Heart left ventricle (tissue), 16 donors: ENCODE measurements at regions not wholly inside any gene's neighbourhood (a gene's known extent, or its start where the extent isn't known, plus 50 kb on each side); places are given as distances from the start of the nearest gene placed in this dataset.

Source experiments
- ATAC-seq, 4 donors: fragments of 200-7000 bp; cut with Tn5 transposase; one replicate each; pipeline ENCODE4 v1.9.1; 2020 to 2022; ENCODE audit warnings: moderate library complexity in 4 of 4, mild to moderate bottlenecking in 3 of 4, moderate number of reproducible peaks in 1 of 4
- DNase-seq, 5 donors: peaks; one replicate each; pipeline ENCODE4 v3.0.0-alpha.2; 2020
- H3K27ac ChIP-seq, 12 donors: fragments of 200-600 bp; sonication (generic) in 4 of 12; one replicate each; pipeline versions ENCODE4 v1.5.0 to v1.8.0; 2016 to 2022; ENCODE audit warnings: mild to moderate bottlenecking in 2 of 12
- H3K27me3 ChIP-seq, 9 donors: fragments of 200-600 bp; sonication (generic) in 2 of 9; one replicate each; pipeline versions ENCODE4 v1.5.1 to v1.8.0; 2016 to 2022; ENCODE audit warnings: mild to moderate bottlenecking in 3 of 9
- H3K36me3 ChIP-seq, 9 donors: fragments of 200-600 bp; sonication (generic) in 2 of 9; one replicate each; pipeline versions ENCODE4 v1.5.0 to v1.8.0; 2018 to 2022; ENCODE audit warnings: mild to moderate bottlenecking in 2 of 9
- H3K4me1 ChIP-seq, 12 donors: fragments of 200-600 bp; sonication (generic) in 4 of 12; one replicate each; pipeline versions ENCODE4 v1.5.0 to v1.8.0; 2016 to 2022; ENCODE audit warnings: mild to moderate bottlenecking in 3 of 12
- H3K4me3 ChIP-seq, 12 donors: fragments of 200-600 bp; sonication (generic) in 4 of 12; one replicate each; pipeline versions ENCODE4 v1.5.0 to v1.8.0; 2017 to 2022; ENCODE audit warnings: mild to moderate bottlenecking in 9 of 12, moderate library complexity in 4 of 12
- H3K9me3 ChIP-seq, 12 donors: fragments of 200-600 bp; sonication (generic) in 4 of 12; one replicate each; pipeline versions ENCODE4 v1.5.0 to v1.8.0; 2016 to 2022; ENCODE audit warnings: mild to moderate bottlenecking in 1 of 12
- POLR2A ChIP-seq, 2 donors: fragments of 450-650 bp; IDR thresholded peaks; one replicate each; pipeline ENCODE4 v1.6.1; 2017; ENCODE audit warnings: antibody characterized with exemption in 2 of 2, mild to moderate bottlenecking in 2 of 2, moderate library complexity in 2 of 2
- WGBS, 4 donors: extraction: QIAGEN DNeasy Blood & Tissue Kit in 2 of 4; methylation state at CpG; one replicate each; pipeline versions ENCODE4 v1.1.5 to v1.1.7; 2013 to 2018; 5-methylcytosine and 5-hydroxymethylcytosine counted together
- intact Hi-C, 10 donors: fragments of 100-400 bp; cut with DNase I; formaldehyde crosslinking; loops; one replicate each; pipeline versions ENCODE4 v1.11.1 to v1.14.2; 2022
- TF ChIP-seq, protein P1 (sequence below), 12 donors: fragments of 200-600 bp; sonication (generic) in 4 of 12; IDR thresholded peaks; one replicate each; pipeline versions ENCODE4 v1.5.0 to v1.8.0; 2018 to 2022; ENCODE audit warnings: antibody characterized with exemption in 12 of 12, mild to moderate bottlenecking in 5 of 12
- donor health status: ischemic (EF 13 %, LVEDD 7.1; RV severe dilation, severe dysfunction).
- donor health status: healthy with polysubstance abuse.
- donor health status: DM: no; HTN: yes; CAD: no.
- donor health status: DM: no; HTN: no; CAD: no.
- donor health status: ischemic (EF 25% LVEDD 6.9; RV normal size, moderate dysfunction).
- donor health status: ischemic (EF 25% LVEDD 5.7; RV mildly dilated, moderate dysfunction).
- donor health status: healthy.
- donor health status: DM: yes; HTN: yes; CAD: no.
- donor health status: ischemic (EF 35%, LVEDD 5.7; RV mildly dilated, moderate dysfunction).
- donor health status: nonischemic (EF 11% LVEDD 7.7; RV severe dilation, severe dysfunction).
- donor health status: DM: yes; HTN: yes; CAD: no.
- donor health status: PGD.
- donor health status: ischemic (EF 29% LVEDD 5.4; RV normal size, mild dysfunction).
- donor health status: nonischemic (EF 23%, LVEDD 6.1; RV moderate dilation, normal function).

DNA sequence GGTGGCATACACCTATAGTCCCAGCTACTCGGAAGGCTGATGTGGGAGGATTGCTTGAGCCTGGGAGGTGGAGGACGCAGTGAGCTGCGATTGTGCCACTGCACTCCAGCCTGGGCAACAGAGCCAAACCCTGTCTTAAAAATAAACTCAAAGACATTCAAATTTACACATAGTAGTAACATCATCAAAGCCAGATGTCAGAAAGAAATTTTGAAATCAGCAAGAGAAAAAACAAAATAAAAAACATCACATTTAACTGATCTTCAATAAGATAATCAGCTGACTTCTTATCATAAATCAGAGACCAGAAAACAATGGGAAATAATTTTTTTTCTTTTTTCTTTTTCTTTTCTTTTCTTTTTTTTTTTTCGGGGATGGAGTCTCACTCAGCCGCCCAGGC lies 78.9 kb upstream of the ZCCHC13 start:
- no peak overlapping the region for H3K27ac ChIP-seq
- no peak overlapping the region for H3K4me3 ChIP-seq
- DNase-seq (no peak), ATAC-seq (no peak)
- peaks cover 0 to 29% (median 0%) of the 10 kb centered on the region in 9 donors for H3K36me3 ChIP-seq
- H3K9me3 ChIP-seq = peaks cover 0 to 14% (median 0%) of the 10 kb centered on the region in 12 donors
- TF ChIP-seq POLR2A (IDR thresholded peaks at IDR 0.05) = no peak
- TF ChIP-seq, protein P1, sequence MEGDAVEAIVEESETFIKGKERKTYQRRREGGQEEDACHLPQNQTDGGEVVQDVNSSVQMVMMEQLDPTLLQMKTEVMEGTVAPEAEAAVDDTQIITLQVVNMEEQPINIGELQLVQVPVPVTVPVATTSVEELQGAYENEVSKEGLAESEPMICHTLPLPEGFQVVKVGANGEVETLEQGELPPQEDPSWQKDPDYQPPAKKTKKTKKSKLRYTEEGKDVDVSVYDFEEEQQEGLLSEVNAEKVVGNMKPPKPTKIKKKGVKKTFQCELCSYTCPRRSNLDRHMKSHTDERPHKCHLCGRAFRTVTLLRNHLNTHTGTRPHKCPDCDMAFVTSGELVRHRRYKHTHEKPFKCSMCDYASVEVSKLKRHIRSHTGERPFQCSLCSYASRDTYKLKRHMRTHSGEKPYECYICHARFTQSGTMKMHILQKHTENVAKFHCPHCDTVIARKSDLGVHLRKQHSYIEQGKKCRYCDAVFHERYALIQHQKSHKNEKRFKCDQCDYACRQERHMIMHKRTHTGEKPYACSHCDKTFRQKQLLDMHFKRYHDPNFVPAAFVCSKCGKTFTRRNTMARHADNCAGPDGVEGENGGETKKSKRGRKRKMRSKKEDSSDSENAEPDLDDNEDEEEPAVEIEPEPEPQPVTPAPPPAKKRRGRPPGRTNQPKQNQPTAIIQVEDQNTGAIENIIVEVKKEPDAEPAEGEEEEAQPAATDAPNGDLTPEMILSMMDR (IDR thresholded peaks at IDR 0.05) = no peak
- WGBS, 4 donors = 88 to 97% (median 92%) methylated on average over 5 of the region's 5 CpGs
- H3K4me1 ChIP-seq = no peaks in the 10 kb centered on the region
- H3K27me3 ChIP-seq = no peaks in the 10 kb centered on the region
- intact Hi-C loops = no loop called here

DNA sequence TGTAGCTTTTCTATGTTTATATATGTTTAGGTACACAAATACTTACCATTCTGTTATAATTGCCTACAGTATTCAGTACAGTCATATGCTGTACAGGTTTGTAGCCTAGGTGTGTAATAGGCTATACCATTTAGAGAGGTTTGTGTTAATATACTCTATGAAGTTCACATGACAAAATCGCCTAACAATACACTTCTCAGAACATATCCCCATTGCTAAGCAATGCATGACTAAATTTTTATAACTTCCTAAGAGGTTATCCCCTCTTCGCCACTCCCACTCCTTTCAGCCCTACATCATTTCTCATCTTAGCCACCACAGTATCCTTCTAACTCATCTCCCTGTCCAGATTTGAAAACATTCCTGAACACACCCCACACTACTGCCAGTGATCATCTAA lies 83.7 kb upstream of the ZCCHC13 start:
- ATAC-seq (no peak), DNase-seq (no peak)
- H3K27me3 ChIP-seq = no peaks in the 10 kb centered on the region
- H3K27ac ChIP-seq = no peak overlapping the region
- no peaks in the 10 kb centered on the region for H3K4me1 ChIP-seq
- 77 to 100% (median 87%) methylated on average over 2 of the region's 2 CpGs for whole genome bisulfite sequencing, 4 donors
- no peak overlapping the region for H3K4me3 ChIP-seq
- peaks cover 0 to 8% (median 0%) of the 10 kb centered on the region in 12 donors for H3K9me3 ChIP-seq
- peaks cover 0 to 38% (median 21%) of the 10 kb centered on the region in 9 donors for H3K36me3 ChIP-seq
- TF ChIP-seq, protein P1 (IDR thresholded peaks at IDR 0.05) = no peak
- intact Hi-C loops = no loop called here

DNA sequence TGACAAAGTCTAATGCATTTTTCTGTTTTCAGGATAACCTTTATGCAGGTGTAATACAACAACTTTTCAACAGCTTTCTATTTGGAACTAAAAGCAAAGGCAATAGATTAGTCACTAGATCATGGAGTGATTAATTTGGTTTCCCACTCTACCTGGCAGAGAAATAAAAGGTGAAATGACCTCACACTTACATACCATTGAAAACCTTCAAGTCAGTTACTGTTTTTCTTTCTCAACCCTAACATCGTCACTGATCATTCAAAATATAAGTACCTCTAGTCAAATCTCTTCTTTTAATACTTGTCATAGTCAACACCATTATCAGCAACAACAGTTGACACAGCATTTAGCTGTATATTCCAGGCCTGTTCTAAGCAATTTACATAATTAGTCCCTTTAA lies 85.1 kb upstream of the ZCCHC13 start:
- H3K36me3 ChIP-seq = peaks cover 0 to 42% (median 26%) of the 10 kb centered on the region in 9 donors
- WGBS, 4 donors = 70 to 85% (median 75%) methylated on average over 1 of the region's 1 CpG
- H3K27ac ChIP-seq = no peak overlapping the region
- DNase-seq = no peak
- no peak overlapping the region for H3K4me3 ChIP-seq
- H3K9me3 ChIP-seq = no peaks in the 10 kb centered on the region
- TF ChIP-seq POLR2A (IDR thresholded peaks at IDR 0.05) = no peak
- TF ChIP-seq, protein P1 (IDR thresholded peaks at IDR 0.05) = no peak
- no peak for ATAC-seq
- H3K27me3 ChIP-seq = no peaks in the 10 kb centered on the region
- intact Hi-C loops = no loop called here
- H3K4me1 ChIP-seq = no peaks in the 10 kb centered on the region

DNA sequence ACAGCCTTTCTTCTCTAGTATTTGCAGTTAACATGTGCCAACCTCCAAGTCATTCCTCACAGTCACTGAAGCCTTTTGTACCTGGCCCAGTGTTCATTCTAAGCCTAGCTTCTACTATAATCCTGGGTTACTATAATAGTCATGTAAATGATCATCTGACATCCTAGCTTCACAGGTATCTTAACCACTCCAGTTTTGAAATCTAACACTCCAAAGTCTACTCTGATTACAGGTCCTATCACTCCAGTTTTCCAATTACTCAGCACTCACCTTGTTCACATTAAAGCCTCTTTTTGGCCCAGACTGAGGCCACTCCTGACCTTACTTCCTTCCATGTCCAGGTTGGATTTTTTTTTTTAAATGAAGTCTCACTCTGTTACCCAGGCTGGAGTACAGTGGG lies 87.6 kb upstream of the ZCCHC13 start:
- Histone ChIP-seq H3K36me3 (peaks cover 0 to 47% (median 29%) of the 10 kb centered on the region in 9 donors), H3K9me3 (no peaks in the 10 kb centered on the region), H3K27ac (no peak overlapping the region), H3K4me3 (no peak overlapping the region), H3K4me1 (peaks cover 0 to 7% (median 0%) of the 10 kb centered on the region in 12 donors), H3K27me3 (no peaks in the 10 kb centered on the region)
- no peak for ATAC-seq
- no peak for DNase-seq
- TF ChIP-seq POLR2A (IDR thresholded peaks at IDR 0.05) = no peak
- TF ChIP-seq, protein P1 (IDR thresholded peaks at IDR 0.05) = no peak
- intact Hi-C loops = no loop called here
